ENCODE measurements at regions not wholly inside any gene's neighbourhood (a gene's known extent, or its start where the extent isn't known, plus 50 kb on each side); places are given as distances from the start of the nearest gene placed in this dataset.

- no peak overlapping the region for H3K27ac ChIP-seq
- 75 to 76% methylated on average over 7 of the region's 7 CpGs for WGBS, 2 donors
- intact Hi-C loops (cut with DNase I), result no loop called here
- H3K4me3 ChIP-seq, result no peak overlapping the region
- H3K9me3 ChIP-seq, result no peaks in the 10 kb centered on the region
- H3K4me1 ChIP-seq, result peaks cover 0 to 4% (median 0%) of the 10 kb centered on the region in 3 donors
- no peaks in the 10 kb centered on the region for H3K36me3 ChIP-seq
- no peaks in the 10 kb centered on the region for H3K27me3 ChIP-seq
- TF ChIP-seq CTCF (IDR thresholded peaks at IDR 0.05) (no peak), POLR2A (IDR thresholded peaks at IDR 0.05) (no peak)
- no peak for DNase-seq
These were observed 274.5 kb downstream of the SIPA1L2 start for GRCh38 chr1:232355162-232356006.

GRCh38 chr1:232353001-232353400, 276.9 kb downstream of the SIPA1L2 start:
- Histone ChIP-seq H3K9me3 (no peaks in the 10 kb centered on the region), H3K27ac (no peak overlapping the region), H3K4me3 (no peak overlapping the region), H3K4me1 (peaks cover 0 to 4% (median 0%) of the 10 kb centered on the region in 3 donors), H3K27me3 (no peaks in the 10 kb centered on the region), H3K36me3 (no peaks in the 10 kb centered on the region)
- no peak for DNase-seq
- intact Hi-C loops (cut with DNase I), result no loop called here
- TF ChIP-seq CTCF (IDR thresholded peaks at IDR 0.05) (no peak), POLR2A (IDR thresholded peaks at IDR 0.05) (no peak)
- 56 to 85% methylated on average over 4 of the region's 4 CpGs for WGBS, 2 donors

GRCh38 chr1:232352366-232352765, 277.6 kb downstream of the SIPA1L2 start:
- intact Hi-C loops (cut with DNase I), result no loop called here
- Histone ChIP-seq H3K4me3 (no peak overlapping the region), H3K36me3 (no peaks in the 10 kb centered on the region), H3K4me1 (peaks cover 0 to 4% (median 0%) of the 10 kb centered on the region in 3 donors), H3K27ac (no peak overlapping the region), H3K27me3 (no peaks in the 10 kb centered on the region), H3K9me3 (no peaks in the 10 kb centered on the region)
- no peak for DNase-seq
- TF ChIP-seq POLR2A (IDR thresholded peaks at IDR 0.05), result no peak
- TF ChIP-seq CTCF (IDR thresholded peaks at IDR 0.05), result no peak
- 82 to 93% methylated on average over 6 of the region's 6 CpGs for WGBS, 2 donors

GRCh38 chr1:232351335-232351734, 278.6 kb downstream of the SIPA1L2 start:
- WGBS, 2 donors, result 72 to 91% methylated on average over 2 of the region's 2 CpGs
- TF ChIP-seq CTCF (IDR thresholded peaks at IDR 0.05) (no peak), POLR2A (IDR thresholded peaks at IDR 0.05) (no peak)
- no peak overlapping the region for H3K4me3 ChIP-seq
- intact Hi-C loops (cut with DNase I), result no loop called here
- H3K36me3 ChIP-seq, result no peaks in the 10 kb centered on the region
- H3K4me1 ChIP-seq, result peaks cover 0 to 4% (median 0%) of the 10 kb centered on the region in 3 donors
- no peaks in the 10 kb centered on the region for H3K9me3 ChIP-seq
- no peaks in the 10 kb centered on the region for H3K27me3 ChIP-seq
- DNase-seq, result no peak
- no peak overlapping the region for H3K27ac ChIP-seq

GRCh38 chr1:232346844-232347243, 283.1 kb downstream of the SIPA1L2 start:
- H3K27me3 ChIP-seq, result no peaks in the 10 kb centered on the region
- no peaks in the 10 kb centered on the region for H3K4me1 ChIP-seq
- H3K4me3 ChIP-seq, result no peak overlapping the region
- no peak for DNase-seq
- H3K9me3 ChIP-seq, result peaks cover 0 to 10% (median 0%) of the 10 kb centered on the region in 3 donors
- 90 to 100% methylated on average over 1 of the region's 1 CpG for WGBS, 2 donors
- intact Hi-C loops (cut with DNase I), result no loop called here
- H3K36me3 ChIP-seq, result no peaks in the 10 kb centered on the region
- no peak overlapping the region for H3K27ac ChIP-seq
- TF ChIP-seq POLR2A (IDR thresholded peaks at IDR 0.05) (no peak), CTCF (IDR thresholded peaks at IDR 0.05) (no peak)
